Activated T-cell treated with anti-CD3 and anti-CD28 coated beads, Interleukin-2, amount 50 U/mL, for 24 hours (primary cell): ENCODE measurements at regions not wholly inside any gene's neighbourhood (a gene's known extent, or its start where the extent isn't known, plus 50 kb on each side); places are given as distances from the start of the nearest gene placed in this dataset.

Source experiments
- DNase-seq: peaks from one replicate; pipeline ENCODE4 v3.0.0-alpha.2; 2020
- H3K27ac Mint-ChIP-seq: 2 replicates; pipeline ENCODE4 v1.8.0; 2020; ENCODE audit warnings: mild to moderate bottlenecking, mixed read lengths
- H3K27me3 Mint-ChIP-seq: 2 replicates; pipeline ENCODE4 v1.8.0; 2020; ENCODE audit warnings: mixed read lengths
- H3K36me3 Mint-ChIP-seq: 2 replicates; pipeline ENCODE4 v1.8.0; 2020; ENCODE audit warnings: low read depth, mixed read lengths
- H3K4me1 Mint-ChIP-seq: 2 replicates; pipeline ENCODE4 v1.8.0; 2020; ENCODE audit warnings: low read depth, mixed read lengths
- H3K4me3 Mint-ChIP-seq: 2 replicates; pipeline ENCODE4 v1.8.0; 2020; ENCODE audit warnings: mild to moderate bottlenecking, moderate library complexity, mixed read lengths
- H3K9me3 Mint-ChIP-seq: 2 replicates; pipeline ENCODE4 v1.8.0; 2020; ENCODE audit warnings: mixed read lengths

- no peak overlapping the region for H3K27ac Mint-ChIP-seq
- H3K36me3 Mint-ChIP-seq: no peaks in the 10 kb centered on the region
- no peak for DNase-seq
- H3K4me1 Mint-ChIP-seq: no peaks in the 10 kb centered on the region
- H3K4me3 Mint-ChIP-seq: no peak overlapping the region
- no peaks in the 10 kb centered on the region for H3K27me3 Mint-ChIP-seq
- peaks cover 6% of the 10 kb centered on the region for H3K9me3 Mint-ChIP-seq
These were observed 1077.0 kb upstream of the NCAM2 start for GRCh38 chr21:19921211-19921610.

GRCh38 chr21:19922122-19922521 lies 1076.1 kb upstream of the NCAM2 start:
- H3K4me1 Mint-ChIP-seq: no peaks in the 10 kb centered on the region
- H3K36me3 Mint-ChIP-seq: no peaks in the 10 kb centered on the region
- no peak for DNase-seq
- H3K27me3 Mint-ChIP-seq: no peaks in the 10 kb centered on the region
- no peak overlapping the region for H3K4me3 Mint-ChIP-seq
- peaks cover 9% of the 10 kb centered on the region for H3K9me3 Mint-ChIP-seq
- no peak overlapping the region for H3K27ac Mint-ChIP-seq

GRCh38 chr21:19935467-19935866 lies 1062.7 kb upstream of the NCAM2 start:
- no peak overlapping the region for H3K4me3 Mint-ChIP-seq
- H3K9me3 Mint-ChIP-seq: peaks cover 13% of the 10 kb centered on the region

GRCh38 chr21:19937619-19938018 lies 1060.6 kb upstream of the NCAM2 start:
- no peak overlapping the region for H3K4me3 Mint-ChIP-seq
- no peaks in the 10 kb centered on the region for H3K4me1 Mint-ChIP-seq
- no peak overlapping the region for H3K27ac Mint-ChIP-seq
- peaks cover 15% of the 10 kb centered on the region for H3K9me3 Mint-ChIP-seq
- no peaks in the 10 kb centered on the region for H3K27me3 Mint-ChIP-seq
- no peaks in the 10 kb centered on the region for H3K36me3 Mint-ChIP-seq
- no peak for DNase-seq

More at GRCh38 chr21:19935467-19935866, 1062.7 kb upstream of the NCAM2 start:
- no peaks in the 10 kb centered on the region for H3K4me1 Mint-ChIP-seq
- no peaks in the 10 kb centered on the region for H3K27me3 Mint-ChIP-seq
- no peak overlapping the region for H3K27ac Mint-ChIP-seq
- DNase-seq: no peak
- no peaks in the 10 kb centered on the region for H3K36me3 Mint-ChIP-seq

- no peak for DNase-seq
- Mint-ChIP-seq H3K4me3 (no peak overlapping the region), H3K9me3 (peaks cover 21% of the 10 kb centered on the region), H3K27ac (no peak overlapping the region), H3K4me1 (no peaks in the 10 kb centered on the region), H3K27me3 (no peaks in the 10 kb centered on the region), H3K36me3 (no peaks in the 10 kb centered on the region)
These were observed 1056.6 kb upstream of the NCAM2 start for GRCh38 chr21:19941626-19942025.

- Mint-ChIP-seq H3K9me3 (peaks cover 16% of the 10 kb centered on the region), H3K27me3 (no peaks in the 10 kb centered on the region), H3K4me1 (no peaks in the 10 kb centered on the region), H3K27ac (no peak overlapping the region), H3K36me3 (no peaks in the 10 kb centered on the region), H3K4me3 (no peak overlapping the region)
- DNase-seq: no peak
These were observed 1047.9 kb upstream of the NCAM2 start for GRCh38 chr21:19950347-19950746.

GRCh38 chr21:19969156-19969555 lies 1029.1 kb upstream of the NCAM2 start:
- Mint-ChIP-seq H3K9me3 (peaks cover 18% of the 10 kb centered on the region), H3K27me3 (no peaks in the 10 kb centered on the region), H3K4me3 (no peak overlapping the region), H3K4me1 (no peaks in the 10 kb centered on the region), H3K27ac (no peak overlapping the region), H3K36me3 (no peaks in the 10 kb centered on the region)
- no peak for DNase-seq

- Mint-ChIP-seq H3K4me1 (no peaks in the 10 kb centered on the region), H3K36me3 (no peaks in the 10 kb centered on the region), H3K27me3 (no peaks in the 10 kb centered on the region), H3K9me3 (peaks cover 9% of the 10 kb centered on the region), H3K4me3 (no peak overlapping the region), H3K27ac (no peak overlapping the region)
- DNase-seq: no peak
These were observed 1016.3 kb upstream of the NCAM2 start for GRCh38 chr21:19981938-19982337.

- H3K4me3 Mint-ChIP-seq: no peak overlapping the region
- H3K27ac Mint-ChIP-seq: no peak overlapping the region
- no peaks in the 10 kb centered on the region for H3K27me3 Mint-ChIP-seq
- H3K9me3 Mint-ChIP-seq: peaks cover 2% of the 10 kb centered on the region
- no peaks in the 10 kb centered on the region for H3K36me3 Mint-ChIP-seq
- no peak for DNase-seq
- H3K4me1 Mint-ChIP-seq: no peaks in the 10 kb centered on the region
These were observed 1011.8 kb upstream of the NCAM2 start for GRCh38 chr21:19986396-19986795.

GRCh38 chr21:19987671-19988070 lies 1010.5 kb upstream of the NCAM2 start:
- H3K27ac Mint-ChIP-seq: no peak overlapping the region
- H3K27me3 Mint-ChIP-seq: no peaks in the 10 kb centered on the region
- peaks cover 8% of the 10 kb centered on the region for H3K9me3 Mint-ChIP-seq
- H3K4me1 Mint-ChIP-seq: no peaks in the 10 kb centered on the region
- DNase-seq: no peak
- no peaks in the 10 kb centered on the region for H3K36me3 Mint-ChIP-seq
- H3K4me3 Mint-ChIP-seq: no peak overlapping the region

- Mint-ChIP-seq H3K27me3 (no peaks in the 10 kb centered on the region), H3K36me3 (no peaks in the 10 kb centered on the region), H3K4me3 (no peak overlapping the region), H3K27ac (no peak overlapping the region), H3K9me3 (peaks cover 12% of the 10 kb centered on the region), H3K4me1 (no peaks in the 10 kb centered on the region)
- no peak for DNase-seq
These were observed 1005.7 kb upstream of the NCAM2 start for GRCh38 chr21:19992540-19992939.

- Mint-ChIP-seq H3K4me1 (no peaks in the 10 kb centered on the region), H3K36me3 (no peaks in the 10 kb centered on the region), H3K27ac (no peak overlapping the region), H3K27me3 (no peaks in the 10 kb centered on the region), H3K4me3 (no peak overlapping the region), H3K9me3 (peaks cover 12% of the 10 kb centered on the region)
- DNase-seq: no peak
These were observed 1004.9 kb upstream of the NCAM2 start for GRCh38 chr21:19993268-19993667.

- no peak for DNase-seq
- H3K27ac Mint-ChIP-seq: no peak overlapping the region
- no peaks in the 10 kb centered on the region for H3K27me3 Mint-ChIP-seq
- peaks cover 17% of the 10 kb centered on the region for H3K9me3 Mint-ChIP-seq
- H3K36me3 Mint-ChIP-seq: no peaks in the 10 kb centered on the region
- H3K4me1 Mint-ChIP-seq: no peaks in the 10 kb centered on the region
- H3K4me3 Mint-ChIP-seq: no peak overlapping the region
These were observed 1003.0 kb upstream of the NCAM2 start for GRCh38 chr21:19995253-19995652.

- Mint-ChIP-seq H3K27ac (no peak overlapping the region), H3K9me3 (peaks cover 11% of the 10 kb centered on the region)
These were observed 999.8 kb upstream of the NCAM2 start for GRCh38 chr21:19998453-19998852.

GRCh38 chr21:19999369-20000272 lies 998.6 kb upstream of the NCAM2 start:
- no peak for DNase-seq
- peaks cover 11% of the 10 kb centered on the region for H3K9me3 Mint-ChIP-seq

More at GRCh38 chr21:19998453-19998852, 999.8 kb upstream of the NCAM2 start:
- no peak for DNase-seq
- Mint-ChIP-seq H3K36me3 (no peaks in the 10 kb centered on the region), H3K27me3 (no peaks in the 10 kb centered on the region), H3K4me1 (no peaks in the 10 kb centered on the region), H3K4me3 (no peak overlapping the region)

More at GRCh38 chr21:19999369-20000272, 998.6 kb upstream of the NCAM2 start:
- Mint-ChIP-seq H3K4me1 (no peaks in the 10 kb centered on the region), H3K27ac (no peak overlapping the region), H3K36me3 (no peaks in the 10 kb centered on the region), H3K27me3 (no peaks in the 10 kb centered on the region), H3K4me3 (no peak overlapping the region)
